SK-N-SH treated with all-trans-retinoic acid at 6 μM for 48 hours (cell line): ENCODE measurements at regions not wholly inside any gene's neighbourhood (a gene's known extent, or its start where the extent isn't known, plus 50 kb on each side); places are given as distances from the start of the nearest gene placed in this dataset.
"Not testable (repeated sequence)": the region's sequence is repeated elsewhere in the genome, so short reads cannot be mapped to it uniquely, and the experiment has no call there.

Experiments
- ATAC-seq: fragments of 200-7000 bp; cut with Tn5 transposase; 3 replicates; pipeline ENCODE4 v1.9.1; 2020; ENCODE audit warnings: mild to moderate bottlenecking, moderate library complexity
- ARNTL ChIP-seq: fragments of 450-650 bp; formaldehyde crosslinking; IDR thresholded peaks from 2 replicates; pipeline ENCODE4 v1.5.0; 2020; ENCODE audit warnings: low read depth, mild to moderate bottlenecking, moderate library complexity, borderline replicate concordance
- BACH2 ChIP-seq: fragments of 250-450 bp; sonication (Bioruptor Pico); IDR thresholded peaks from 2 replicates; pipeline ENCODE4 v1.9.0; 2021; ENCODE audit warnings: mild to moderate bottlenecking, borderline replicate concordance
- CSDC2 ChIP-seq: fragments of 250-450 bp; sonication (Bioruptor Pico); IDR thresholded peaks from 2 replicates; pipeline ENCODE4 v1.5.0; 2020; ENCODE audit warnings: mild to moderate bottlenecking, moderate library complexity
- ESRRG ChIP-seq: fragments of 250-450 bp; sonication (Bioruptor Pico); IDR thresholded peaks from 2 replicates; pipeline ENCODE4 v1.6.1; 2021; ENCODE audit warnings: mild to moderate bottlenecking
- GLIS3 ChIP-seq: fragments of 250-450 bp; sonication (Bioruptor Pico); IDR thresholded peaks from 2 replicates; pipeline ENCODE4 v1.5.0; 2020; ENCODE audit warnings: mild to moderate bottlenecking, moderate library complexity
- ISL1 ChIP-seq: fragments of 250-450 bp; sonication (Bioruptor Pico); IDR thresholded peaks from 2 replicates; pipeline ENCODE4 v2.1.2; 2022; ENCODE audit warnings: mild to moderate bottlenecking, moderate library complexity
- OSR1 ChIP-seq: fragments of 250-450 bp; sonication (Bioruptor Pico); IDR thresholded peaks from 2 replicates; pipeline ENCODE4 v1.8.0; 2022; ENCODE audit warnings: moderate library complexity, mild to moderate bottlenecking, inconsistent platforms
- RARB ChIP-seq: fragments of 250-450 bp; sonication (Bioruptor Pico); IDR thresholded peaks from 2 replicates; pipeline ENCODE4 v1.8.0; 2021; ENCODE audit warnings: mild to moderate bottlenecking, moderate library complexity
- SNAI2 ChIP-seq: fragments of 250-450 bp; sonication (Bioruptor Pico); IDR thresholded peaks from 2 replicates; pipeline ENCODE4 v1.5.0; 2020; ENCODE audit warnings: mild to moderate bottlenecking, moderate library complexity
- TCF4 ChIP-seq: fragments of 250-450 bp; sonication (Bioruptor Pico); IDR thresholded peaks from 2 replicates; pipeline ENCODE4 v1.8.0; 2021; ENCODE audit warnings: mild to moderate bottlenecking, moderate library complexity, borderline replicate concordance
- TOX ChIP-seq: fragments of 250-450 bp; sonication (Bioruptor Pico); IDR thresholded peaks from 2 replicates; pipeline ENCODE4 v1.8.0; 2021; ENCODE audit warnings: mild to moderate bottlenecking, moderate library complexity, borderline replicate concordance
- ZFP3 ChIP-seq: fragments of 250-450 bp; sonication (Bioruptor Pico); IDR thresholded peaks from 2 replicates; pipeline ENCODE4 v1.5.0; 2020; ENCODE audit warnings: mild to moderate bottlenecking, moderate library complexity
- ZNF565 ChIP-seq: fragments of 450-650 bp; formaldehyde crosslinking; conservative IDR thresholded peaks from 2 replicates; pipeline ENCODE4 v1.5.0; 2020; ENCODE audit warnings: low read depth, mild to moderate bottlenecking, moderate library complexity
- ZNF8 ChIP-seq: fragments of 450-650 bp; formaldehyde crosslinking; IDR thresholded peaks from 2 replicates; pipeline ENCODE4 v1.5.0; 2020; ENCODE audit warnings: mild to moderate bottlenecking, moderate library complexity
- TF ChIP-seq, protein P1 (sequence below): fragments of 250-450 bp; sonication (Bioruptor Pico); IDR thresholded peaks from 2 replicates; pipeline ENCODE4 v1.5.1; 2021; ENCODE audit warnings: mild to moderate bottlenecking, moderate library complexity
- TF ChIP-seq, protein P2 (sequence below): fragments of 250-450 bp; sonication (Bioruptor Pico); IDR thresholded peaks from 2 replicates; pipeline ENCODE4 v1.5.0; 2020; ENCODE audit warnings: mild to moderate bottlenecking, moderate library complexity
- TF ChIP-seq, protein P3 (sequence below): fragments of 250-450 bp; sonication (Bioruptor Pico); IDR thresholded peaks from 2 replicates; pipeline ENCODE4 v1.8.0; 2021; ENCODE audit warnings: low read depth, mild to moderate bottlenecking, moderate library complexity, borderline replicate concordance
- TF ChIP-seq, protein P4 (sequence below): fragments of 250-450 bp; sonication (Bioruptor Pico); IDR thresholded peaks from 2 replicates; pipeline ENCODE4 v1.5.1; 2020; ENCODE audit warnings: low read depth, mild to moderate bottlenecking, moderate library complexity
- TF ChIP-seq, protein P5 (sequence below): fragments of 250-450 bp; sonication (Bioruptor Pico); IDR thresholded peaks from 2 replicates; pipeline ENCODE4 v1.8.0; 2020; ENCODE audit warnings: mild to moderate bottlenecking, moderate library complexity, borderline replicate concordance

DNA sequence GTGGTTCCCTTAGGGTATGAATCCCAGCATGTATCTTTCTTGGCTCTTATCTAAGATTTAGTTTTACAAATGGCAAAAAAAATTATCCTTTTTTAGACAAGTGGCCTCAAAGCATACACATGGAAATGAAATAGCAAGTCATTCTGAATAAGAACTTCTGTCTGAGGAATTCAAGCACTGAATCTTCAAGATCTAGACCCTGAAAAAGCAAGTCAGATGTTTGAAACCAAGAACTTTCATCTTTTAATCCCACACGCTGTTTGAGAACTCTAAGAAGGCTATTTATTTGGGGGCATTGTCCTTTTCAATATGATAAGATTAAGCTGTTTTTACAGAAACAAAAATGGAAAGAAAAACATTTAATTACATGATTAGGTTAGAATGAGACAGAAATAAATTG is 549.2 kb upstream of the CYLC2 start:
- ATAC-seq = no peak
- TF ChIP-seq, protein P1, sequence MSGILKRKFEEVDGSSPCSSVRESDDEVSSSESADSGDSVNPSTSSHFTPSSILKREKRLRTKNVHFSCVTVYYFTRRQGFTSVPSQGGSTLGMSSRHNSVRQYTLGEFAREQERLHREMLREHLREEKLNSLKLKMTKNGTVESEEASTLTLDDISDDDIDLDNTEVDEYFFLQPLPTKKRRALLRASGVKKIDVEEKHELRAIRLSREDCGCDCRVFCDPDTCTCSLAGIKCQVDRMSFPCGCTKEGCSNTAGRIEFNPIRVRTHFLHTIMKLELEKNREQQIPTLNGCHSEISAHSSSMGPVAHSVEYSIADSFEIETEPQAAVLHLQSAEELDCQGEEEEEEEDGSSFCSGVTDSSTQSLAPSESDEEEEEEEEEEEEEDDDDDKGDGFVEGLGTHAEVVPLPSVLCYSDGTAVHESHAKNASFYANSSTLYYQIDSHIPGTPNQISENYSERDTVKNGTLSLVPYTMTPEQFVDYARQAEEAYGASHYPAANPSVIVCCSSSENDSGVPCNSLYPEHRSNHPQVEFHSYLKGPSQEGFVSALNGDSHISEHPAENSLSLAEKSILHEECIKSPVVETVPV = no peak
- no peak for TF ChIP-seq CSDC2
- TF ChIP-seq SNAI2 = no peak
- no peak for TF ChIP-seq TCF4 (CRISPR knock-in tag)
- TF ChIP-seq, protein P2, sequence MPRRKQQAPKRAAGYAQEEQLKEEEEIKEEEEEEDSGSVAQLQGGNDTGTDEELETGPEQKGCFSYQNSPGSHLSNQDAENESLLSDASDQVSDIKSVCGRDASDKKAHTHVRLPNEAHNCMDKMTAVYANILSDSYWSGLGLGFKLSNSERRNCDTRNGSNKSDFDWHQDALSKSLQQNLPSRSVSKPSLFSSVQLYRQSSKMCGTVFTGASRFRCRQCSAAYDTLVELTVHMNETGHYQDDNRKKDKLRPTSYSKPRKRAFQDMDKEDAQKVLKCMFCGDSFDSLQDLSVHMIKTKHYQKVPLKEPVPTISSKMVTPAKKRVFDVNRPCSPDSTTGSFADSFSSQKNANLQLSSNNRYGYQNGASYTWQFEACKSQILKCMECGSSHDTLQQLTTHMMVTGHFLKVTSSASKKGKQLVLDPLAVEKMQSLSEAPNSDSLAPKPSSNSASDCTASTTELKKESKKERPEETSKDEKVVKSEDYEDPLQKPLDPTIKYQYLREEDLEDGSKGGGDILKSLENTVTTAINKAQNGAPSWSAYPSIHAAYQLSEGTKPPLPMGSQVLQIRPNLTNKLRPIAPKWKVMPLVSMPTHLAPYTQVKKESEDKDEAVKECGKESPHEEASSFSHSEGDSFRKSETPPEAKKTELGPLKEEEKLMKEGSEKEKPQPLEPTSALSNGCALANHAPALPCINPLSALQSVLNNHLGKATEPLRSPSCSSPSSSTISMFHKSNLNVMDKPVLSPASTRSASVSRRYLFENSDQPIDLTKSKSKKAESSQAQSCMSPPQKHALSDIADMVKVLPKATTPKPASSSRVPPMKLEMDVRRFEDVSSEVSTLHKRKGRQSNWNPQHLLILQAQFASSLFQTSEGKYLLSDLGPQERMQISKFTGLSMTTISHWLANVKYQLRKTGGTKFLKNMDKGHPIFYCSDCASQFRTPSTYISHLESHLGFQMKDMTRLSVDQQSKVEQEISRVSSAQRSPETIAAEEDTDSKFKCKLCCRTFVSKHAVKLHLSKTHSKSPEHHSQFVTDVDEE = no peak
- no peak for TF ChIP-seq RARB (CRISPR knock-in tag)
- TF ChIP-seq ISL1 (CRISPR knock-in tag) = no peak
- TF ChIP-seq BACH2 (CRISPR knock-in tag) = no peak
- no peak for TF ChIP-seq OSR1 (CRISPR knock-in tag)
- no peak for TF ChIP-seq GLIS3 (CRISPR knock-in tag)
- TF ChIP-seq, protein P3, sequence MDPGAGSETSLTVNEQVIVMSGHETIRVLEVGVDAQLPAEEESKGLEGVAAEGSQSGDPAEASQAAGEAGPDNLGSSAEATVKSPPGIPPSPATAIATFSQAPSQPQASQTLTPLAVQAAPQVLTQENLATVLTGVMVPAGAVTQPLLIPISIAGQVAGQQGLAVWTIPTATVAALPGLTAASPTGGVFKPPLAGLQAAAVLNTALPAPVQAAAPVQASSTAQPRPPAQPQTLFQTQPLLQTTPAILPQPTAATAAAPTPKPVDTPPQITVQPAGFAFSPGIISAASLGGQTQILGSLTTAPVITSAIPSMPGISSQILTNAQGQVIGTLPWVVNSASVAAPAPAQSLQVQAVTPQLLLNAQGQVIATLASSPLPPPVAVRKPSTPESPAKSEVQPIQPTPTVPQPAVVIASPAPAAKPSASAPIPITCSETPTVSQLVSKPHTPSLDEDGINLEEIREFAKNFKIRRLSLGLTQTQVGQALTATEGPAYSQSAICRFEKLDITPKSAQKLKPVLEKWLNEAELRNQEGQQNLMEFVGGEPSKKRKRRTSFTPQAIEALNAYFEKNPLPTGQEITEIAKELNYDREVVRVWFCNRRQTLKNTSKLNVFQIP (CRISPR knock-in tag) = no peak
- TF ChIP-seq, protein P4, sequence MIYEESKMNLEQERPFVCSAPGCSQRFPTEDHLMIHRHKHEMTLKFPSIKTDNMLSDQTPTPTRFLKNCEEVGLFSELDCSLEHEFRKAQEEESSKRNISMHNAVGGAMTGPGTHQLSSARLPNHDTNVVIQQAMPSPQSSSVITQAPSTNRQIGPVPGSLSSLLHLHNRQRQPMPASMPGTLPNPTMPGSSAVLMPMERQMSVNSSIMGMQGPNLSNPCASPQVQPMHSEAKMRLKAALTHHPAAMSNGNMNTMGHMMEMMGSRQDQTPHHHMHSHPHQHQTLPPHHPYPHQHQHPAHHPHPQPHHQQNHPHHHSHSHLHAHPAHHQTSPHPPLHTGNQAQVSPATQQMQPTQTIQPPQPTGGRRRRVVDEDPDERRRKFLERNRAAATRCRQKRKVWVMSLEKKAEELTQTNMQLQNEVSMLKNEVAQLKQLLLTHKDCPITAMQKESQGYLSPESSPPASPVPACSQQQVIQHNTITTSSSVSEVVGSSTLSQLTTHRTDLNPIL (CRISPR knock-in tag) = no peak
- TF ChIP-seq, protein P5, sequence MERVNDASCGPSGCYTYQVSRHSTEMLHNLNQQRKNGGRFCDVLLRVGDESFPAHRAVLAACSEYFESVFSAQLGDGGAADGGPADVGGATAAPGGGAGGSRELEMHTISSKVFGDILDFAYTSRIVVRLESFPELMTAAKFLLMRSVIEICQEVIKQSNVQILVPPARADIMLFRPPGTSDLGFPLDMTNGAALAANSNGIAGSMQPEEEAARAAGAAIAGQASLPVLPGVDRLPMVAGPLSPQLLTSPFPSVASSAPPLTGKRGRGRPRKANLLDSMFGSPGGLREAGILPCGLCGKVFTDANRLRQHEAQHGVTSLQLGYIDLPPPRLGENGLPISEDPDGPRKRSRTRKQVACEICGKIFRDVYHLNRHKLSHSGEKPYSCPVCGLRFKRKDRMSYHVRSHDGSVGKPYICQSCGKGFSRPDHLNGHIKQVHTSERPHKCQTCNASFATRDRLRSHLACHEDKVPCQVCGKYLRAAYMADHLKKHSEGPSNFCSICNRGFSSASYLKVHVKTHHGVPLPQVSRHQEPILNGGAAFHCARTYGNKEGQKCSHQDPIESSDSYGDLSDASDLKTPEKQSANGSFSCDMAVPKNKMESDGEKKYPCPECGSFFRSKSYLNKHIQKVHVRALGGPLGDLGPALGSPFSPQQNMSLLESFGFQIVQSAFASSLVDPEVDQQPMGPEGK (CRISPR knock-in tag) = no peak
- no peak for TF ChIP-seq TOX (CRISPR knock-in tag)
- TF ChIP-seq ZFP3 (CRISPR knock-in tag) = no peak
- no peak for TF ChIP-seq ESRRG (CRISPR knock-in tag)

DNA sequence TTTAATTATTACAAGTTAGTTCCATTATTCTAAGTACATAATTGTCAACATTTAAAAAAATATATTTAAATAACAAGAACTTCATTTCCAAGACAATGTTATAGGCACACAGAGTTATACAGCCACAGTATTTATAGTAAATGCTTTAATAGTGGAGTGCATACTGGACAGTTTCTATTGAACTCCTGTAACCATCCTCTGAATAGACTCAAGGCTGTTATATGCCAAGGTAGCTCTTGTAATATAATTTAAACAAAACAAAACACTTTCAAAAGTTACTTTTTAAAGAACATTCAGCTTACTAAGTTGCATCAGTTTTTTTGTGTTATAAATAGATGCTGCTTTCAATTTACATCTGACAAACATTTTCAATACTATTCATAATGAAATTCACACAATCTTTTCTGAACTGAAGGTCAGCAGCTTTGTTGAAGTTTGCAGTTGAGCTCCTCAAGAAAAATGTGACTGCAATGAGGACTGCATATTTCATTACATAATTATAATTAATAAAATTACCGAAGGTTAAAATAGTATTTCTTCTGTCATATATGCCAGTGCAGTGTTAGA is 549.9 kb upstream of the CYLC2 start:
- ATAC-seq = no peak
- TF ChIP-seq ZNF565 (CRISPR knock-in tag) = no peak

DNA sequence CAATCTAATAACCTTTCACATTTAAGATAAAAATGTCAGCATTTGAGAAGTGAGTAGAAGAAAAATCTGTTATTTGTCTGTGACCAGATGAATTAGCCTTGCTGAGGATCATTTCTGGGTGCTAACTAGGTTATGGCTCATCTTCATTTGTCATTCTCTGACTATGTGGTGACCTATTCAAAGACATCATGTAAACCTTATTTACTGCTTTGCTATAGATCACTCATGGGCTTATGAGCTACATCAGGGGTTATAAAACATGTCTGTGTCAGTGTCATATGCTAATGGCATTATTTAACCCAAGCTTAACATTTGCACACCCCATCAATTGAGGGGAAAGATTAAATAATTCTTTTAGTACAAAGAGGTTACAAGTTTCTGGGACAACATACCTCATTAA is 555.5 kb upstream of the CYLC2 start:
- TF ChIP-seq, protein P5 (CRISPR knock-in tag) = no peak
- no peak for TF ChIP-seq ARNTL (CRISPR knock-in tag)
- no peak for TF ChIP-seq TOX (CRISPR knock-in tag)
- no peak for TF ChIP-seq ZNF565 (CRISPR knock-in tag)
- no peak for TF ChIP-seq TCF4 (CRISPR knock-in tag)
- TF ChIP-seq ZNF8 = no peak
- TF ChIP-seq, protein P3 (CRISPR knock-in tag) = no peak
- no peak for TF ChIP-seq RARB (CRISPR knock-in tag)
- ATAC-seq = no peak

DNA sequence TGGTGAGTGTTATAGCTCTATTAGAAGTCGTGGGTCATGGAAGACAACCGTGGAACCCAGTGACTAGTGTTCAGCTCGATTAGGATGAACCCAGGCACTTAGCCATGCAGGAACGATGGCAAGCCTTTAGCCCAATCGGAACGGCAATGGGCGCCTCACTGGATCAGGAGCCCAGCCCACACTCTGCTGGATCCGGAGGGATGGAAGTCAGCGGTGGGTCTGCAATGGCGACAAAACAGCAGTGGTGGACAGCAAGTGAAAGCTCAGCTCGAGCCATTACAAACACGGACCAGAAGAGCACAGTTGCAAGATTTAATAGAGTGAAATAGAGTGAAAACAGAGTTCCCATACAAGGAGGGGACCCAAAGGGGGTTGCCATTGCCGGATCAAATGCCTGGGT is 558.5 kb upstream of the CYLC2 start:
- not testable (repeated sequence) for ATAC-seq
